ENCODE measurements at regions not wholly inside any gene's neighbourhood (a gene's known extent, or its start where the extent isn't known, plus 50 kb on each side); places are given as distances from the start of the nearest gene placed in this dataset.

- Histone ChIP-seq H3K23me2 (ENCODE audit: low read depth, low read length) (peaks cover 2% of the 10 kb centered on the region), H2BK15ac (ENCODE audit: low read length) (no peak overlapping the region), H2AK5ac (ENCODE audit: low read depth, low read length) (no peak overlapping the region), H3K79me2 (ENCODE audit: control insufficient read depth in 1 of 2, insufficient read depth in 2 of 2, low read length in 2 of 2) (no peaks in the 10 kb centered on the region), H2AFZ (ENCODE audit: low read length) (no peak overlapping the region), H3K9me3 (ENCODE audit: insufficient read depth in 2 of 2, low read depth in 1 of 2, low read length in 1 of 2) (no peaks in the 10 kb centered on the region), H4K8ac (ENCODE audit: extremely low read depth, insufficient read depth, low read length) (no peak overlapping the region), H2BK5ac (ENCODE audit: low read depth, low read length) (no peak overlapping the region), H3K4ac (replicated peaks; ENCODE audit: insufficient read length, low read depth, low read length) (no peak overlapping the region), H3K79me1 (ENCODE audit: low read depth, low read length) (no peaks in the 10 kb centered on the region), H3K36me3 (ENCODE audit: control insufficient read depth in 2 of 4, insufficient read depth in 4 of 4, low read length in 3 of 4) (no peaks in the 10 kb centered on the region), H3K27me3 (replicated peaks in 1 of 4; ENCODE audit: control insufficient read depth in 3 of 4, extremely low read depth in 1 of 4, insufficient read depth in 3 of 4, low read length in 3 of 4) (no peaks in the 10 kb centered on the region), H4K20me1 (replicated peaks in 1 of 2; ENCODE audit: control insufficient read depth in 1 of 2, insufficient read depth in 2 of 2, low read length in 2 of 2) (no peaks in the 10 kb centered on the region), H3K4me1 (replicated peaks in 1 of 4; ENCODE audit: control insufficient read depth in 3 of 4, insufficient read depth in 4 of 4, low read length in 3 of 4) (no peaks in the 10 kb centered on the region), H3K4me3 (ENCODE audit: extremely low read depth in 1 of 4, insufficient read depth in 2 of 4, low read depth in 3 of 4, low read length in 4 of 4) (no peak overlapping the region), H3K9ac (replicated peaks in 1 of 4; ENCODE audit: extremely low read depth in 1 of 4, low read depth in 3 of 4, low read length in 3 of 4) (no peak overlapping the region), H3K4me2 (ENCODE audit: insufficient read depth in 1 of 2, low read depth in 2 of 2, low read length in 2 of 2) (no peak overlapping the region), H3K56ac (replicated peaks; ENCODE audit: insufficient read length, low read depth, low read length) (no peak overlapping the region), H3K18ac (ENCODE audit: extremely low read depth, low read length) (no peak overlapping the region), H3K14ac (ENCODE audit: insufficient read length) (no peak overlapping the region), H2BK20ac (ENCODE audit: low read length) (no peak overlapping the region), H2BK120ac (replicated peaks; ENCODE audit: low read depth, low read length) (no peak overlapping the region), H3K27ac (ENCODE audit: low read depth, low read length) (no peak overlapping the region), H4K5ac (ENCODE audit: insufficient read length, low read depth, low read length) (no peak overlapping the region), H3K23ac (ENCODE audit: insufficient read length) (no peak overlapping the region), H4K91ac (replicated peaks; ENCODE audit: insufficient read length, low read length) (no peak overlapping the region), H2BK12ac (ENCODE audit: low read depth, low read length) (no peak overlapping the region)
- WGBS, 2 experiments (ENCODE audit: extremely low coverage in 1 of 2, insufficient coverage in 1 of 2, insufficient read length in 1 of 2, insufficient replicate concordance in 2 of 2, low coverage in 1 of 2, low lambda C conversion rate in 2 of 2, missing lambda C conversion rate in 1 of 2): 73% methylated on average over 5 of the region's 5 CpGs; no CpG with 5 or more reads in 1 of the 2 experiments
- CTCF ChIA-PET (ENCODE audit: partially characterized antibody): interaction anchor here (1.1 to 1.6 kb wide), 6 partner anchors 9 to 101 kb away, joined by 3 to 6 read pairs (median 4); partner anchors contain the start of gene TSC22D2
- DNase-seq (ENCODE audit: low read depth in 1 of 2, low spot score in 2 of 2) (no peak), FAIRE-seq (no peak)
- TF ChIP-seq ZNF274 (IDR thresholded peaks at IDR 0.05; ENCODE audit: borderline replicate concordance, extremely low read depth, low read length) (no peak), ASH2L (IDR thresholded peaks at IDR 0.05; ENCODE audit: low read length) (no peak), GABPA (IDR thresholded peaks at IDR 0.05; ENCODE audit: borderline replicate concordance, insufficient read depth, low read length) (no peak), RFX5 (IDR thresholded peaks at IDR 0.05; ENCODE audit: borderline replicate concordance, low read depth, low read length) (no peak), BCL11A (IDR thresholded peaks at IDR 0.05; ENCODE audit: low read depth in 2 of 2, low read length in 2 of 2) (no peak), CBX5 (IDR thresholded peaks at IDR 0.05; ENCODE audit: low read depth, low read length) (no peak), RXRA (IDR thresholded peaks at IDR 0.05; ENCODE audit: insufficient read depth, low read depth, low read length) (no peak)
- POLR2A ChIA-PET (ENCODE audit: partially characterized antibody): no interaction called here
Observed at GRCh38 chr3:150306906-150307305, 101.2 kb upstream of the TSC22D2 start.
